ENCODE measurements at regions not wholly inside any gene's neighbourhood (a gene's known extent, or its start where the extent isn't known, plus 50 kb on each side); places are given as distances from the start of the nearest gene placed in this dataset.

- TF ChIP-seq, protein P1, sequence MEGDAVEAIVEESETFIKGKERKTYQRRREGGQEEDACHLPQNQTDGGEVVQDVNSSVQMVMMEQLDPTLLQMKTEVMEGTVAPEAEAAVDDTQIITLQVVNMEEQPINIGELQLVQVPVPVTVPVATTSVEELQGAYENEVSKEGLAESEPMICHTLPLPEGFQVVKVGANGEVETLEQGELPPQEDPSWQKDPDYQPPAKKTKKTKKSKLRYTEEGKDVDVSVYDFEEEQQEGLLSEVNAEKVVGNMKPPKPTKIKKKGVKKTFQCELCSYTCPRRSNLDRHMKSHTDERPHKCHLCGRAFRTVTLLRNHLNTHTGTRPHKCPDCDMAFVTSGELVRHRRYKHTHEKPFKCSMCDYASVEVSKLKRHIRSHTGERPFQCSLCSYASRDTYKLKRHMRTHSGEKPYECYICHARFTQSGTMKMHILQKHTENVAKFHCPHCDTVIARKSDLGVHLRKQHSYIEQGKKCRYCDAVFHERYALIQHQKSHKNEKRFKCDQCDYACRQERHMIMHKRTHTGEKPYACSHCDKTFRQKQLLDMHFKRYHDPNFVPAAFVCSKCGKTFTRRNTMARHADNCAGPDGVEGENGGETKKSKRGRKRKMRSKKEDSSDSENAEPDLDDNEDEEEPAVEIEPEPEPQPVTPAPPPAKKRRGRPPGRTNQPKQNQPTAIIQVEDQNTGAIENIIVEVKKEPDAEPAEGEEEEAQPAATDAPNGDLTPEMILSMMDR (IDR thresholded peaks at IDR 0.05) = no peak
- TF ChIP-seq POLR2AphosphoS5 (IDR thresholded peaks at IDR 0.05) = no peak
These were observed 241.1 kb downstream of the SPTSSA start for GRCh38 chr14:34220921-34221320.
